ENCODE measurements at regions not wholly inside any gene's neighbourhood (a gene's known extent, or its start where the extent isn't known, plus 50 kb on each side); places are given as distances from the start of the nearest gene placed in this dataset.

DNA sequence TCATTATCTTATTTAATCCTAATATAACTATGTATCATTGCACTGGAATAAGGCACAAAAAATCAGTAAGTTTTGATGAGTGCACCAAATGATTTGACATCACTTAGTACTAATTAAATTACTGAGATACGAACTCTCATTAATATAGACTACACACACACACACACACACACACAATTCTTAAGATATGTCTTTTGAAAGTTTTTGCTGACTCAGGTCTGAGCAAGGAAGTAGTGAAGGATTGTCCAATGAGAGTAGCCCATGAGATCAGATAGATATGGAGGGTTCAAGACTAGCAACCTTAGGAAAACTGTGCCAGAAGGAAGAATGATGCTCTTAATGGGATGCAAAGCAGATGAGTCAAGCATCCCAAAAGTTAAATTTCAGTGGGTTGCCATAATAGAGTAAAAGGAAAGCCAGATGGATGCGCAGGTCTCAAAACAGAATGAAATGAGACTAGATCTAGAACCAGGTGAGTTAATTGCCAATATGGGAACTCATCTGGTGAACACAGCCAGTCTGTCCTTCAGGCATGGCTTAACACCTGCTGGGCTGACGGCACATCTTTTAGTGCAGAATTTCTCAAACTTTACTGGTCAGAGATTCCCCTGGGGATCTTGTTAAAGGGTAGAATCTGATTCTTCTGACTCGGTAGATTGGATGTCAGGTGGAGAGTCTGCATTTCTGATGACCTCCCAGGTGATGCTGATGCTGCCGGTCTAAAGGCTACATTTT, 197.0 kb upstream of the NR4A3 start:
- Histone ChIP-seq H3K4me2 (ENCODE audit: insufficient read depth, insufficient read length, low read length) (no peak overlapping the region), H3K27ac (ENCODE audit: insufficient read length, low read depth, low read length) (no peak overlapping the region), H3K56ac (ENCODE audit: insufficient read length, low read depth, low read length) (no peak overlapping the region), H2BK15ac (ENCODE audit: low read depth, low read length) (no peak overlapping the region), H3K4me1 (ENCODE audit: insufficient read depth, low read length) (no peaks in the 10 kb centered on the region), H3K23me2 (ENCODE audit: insufficient read length, low read depth, low read length, poor library complexity, severe bottlenecking) (no peaks in the 10 kb centered on the region), H3K4ac (ENCODE audit: low read depth, low read length) (no peak overlapping the region), H3K79me1 (ENCODE audit: insufficient read depth, low read depth, low read length, poor library complexity, severe bottlenecking) (no peaks in the 10 kb centered on the region), H3K23ac (ENCODE audit: insufficient read length, low read depth, low read length) (no peak overlapping the region), H3K18ac (ENCODE audit: insufficient read length, low read depth, low read length) (no peak overlapping the region), H4K8ac (replicated peaks; ENCODE audit: insufficient read length, low read depth, low read length) (no peak overlapping the region), H3K9ac (ENCODE audit: extremely low read depth, insufficient read length, low read length) (no peak overlapping the region), H3K79me2 (ENCODE audit: insufficient read depth, low read length) (no peaks in the 10 kb centered on the region), H4K91ac (ENCODE audit: insufficient read length, low read depth, low read length) (no peak overlapping the region), H2AK5ac (ENCODE audit: insufficient read length, low read length) (no peak overlapping the region), H4K20me1 (ENCODE audit: control insufficient read depth, insufficient read depth, insufficient read length) (no peaks in the 10 kb centered on the region), H2BK12ac (ENCODE audit: insufficient read length, low read depth, low read length) (no peak overlapping the region), H2BK5ac (ENCODE audit: insufficient read length, low read length) (no peak overlapping the region), H2AFZ (ENCODE audit: low read length) (no peak overlapping the region), H3K27me3 (ENCODE audit: insufficient read depth, low read length) (no peaks in the 10 kb centered on the region), H3K14ac (ENCODE audit: insufficient read depth, low read length) (no peak overlapping the region), H2BK20ac (ENCODE audit: low read depth, low read length, poor library complexity, severe bottlenecking) (no peak overlapping the region), H3K9me3 (ENCODE audit: control insufficient read depth, low read depth, low read length) (no peaks in the 10 kb centered on the region), H4K5ac (ENCODE audit: insufficient read length, low read depth, low read length) (no peak overlapping the region), H3T11ph (ENCODE audit: low read length) (no peak overlapping the region), H2BK120ac (ENCODE audit: low read depth, low read length, poor library complexity, severe bottlenecking) (no peak overlapping the region)
- Mint-ChIP-seq H3K4me1 (0 out of 4 replicates have a peak, but pooled peaks cover 2 to 3% of the 10 kb centered on the region in 2 experiments), H3K27ac (no peak overlapping the region), H3K4me3 (no peak overlapping the region), H3K36me3 (ENCODE audit: insufficient read depth in 1 of 3, low read depth in 3 of 3) (no peaks in the 10 kb centered on the region; a peak in 1 of 7 replicates), H3K9me3 (no peaks in the 10 kb centered on the region), H3K27me3 (ENCODE audit: low read depth) (no peaks in the 10 kb centered on the region)
- TF ChIP-seq, protein P1, sequence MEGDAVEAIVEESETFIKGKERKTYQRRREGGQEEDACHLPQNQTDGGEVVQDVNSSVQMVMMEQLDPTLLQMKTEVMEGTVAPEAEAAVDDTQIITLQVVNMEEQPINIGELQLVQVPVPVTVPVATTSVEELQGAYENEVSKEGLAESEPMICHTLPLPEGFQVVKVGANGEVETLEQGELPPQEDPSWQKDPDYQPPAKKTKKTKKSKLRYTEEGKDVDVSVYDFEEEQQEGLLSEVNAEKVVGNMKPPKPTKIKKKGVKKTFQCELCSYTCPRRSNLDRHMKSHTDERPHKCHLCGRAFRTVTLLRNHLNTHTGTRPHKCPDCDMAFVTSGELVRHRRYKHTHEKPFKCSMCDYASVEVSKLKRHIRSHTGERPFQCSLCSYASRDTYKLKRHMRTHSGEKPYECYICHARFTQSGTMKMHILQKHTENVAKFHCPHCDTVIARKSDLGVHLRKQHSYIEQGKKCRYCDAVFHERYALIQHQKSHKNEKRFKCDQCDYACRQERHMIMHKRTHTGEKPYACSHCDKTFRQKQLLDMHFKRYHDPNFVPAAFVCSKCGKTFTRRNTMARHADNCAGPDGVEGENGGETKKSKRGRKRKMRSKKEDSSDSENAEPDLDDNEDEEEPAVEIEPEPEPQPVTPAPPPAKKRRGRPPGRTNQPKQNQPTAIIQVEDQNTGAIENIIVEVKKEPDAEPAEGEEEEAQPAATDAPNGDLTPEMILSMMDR (conservative IDR thresholded peaks at IDR 0.05), result no peak
- no peak for DNase-seq
- WGBS (ENCODE audit: extremely low coverage, insufficient read length, low lambda C conversion rate), result no CpG with 5 or more reads among the region's 5 CpGs
